GM12891 (cell line): ENCODE measurements at regions not wholly inside any gene's neighbourhood (a gene's known extent, or its start where the extent isn't known, plus 50 kb on each side); places are given as distances from the start of the nearest gene placed in this dataset.
"Not testable (repeated sequence)": the region's sequence is repeated elsewhere in the genome, so short reads cannot be mapped to it uniquely, and the experiment has no call there.

Experiments
- DNase-seq: peaks from one replicate; pipeline ENCODE4 v3.0.0; 2011; ENCODE audit warnings: low spot score; ENCODE audit not compliant: insufficient read length
- FAIRE-seq: peaks from 2 replicates; lab custom pipeline; 2011; peaks lifted over from hg19 to GRCh38; lab: Jason Lieb, UNC
- PAX5 ChIP-seq: IDR thresholded peaks from 2 replicates; pipeline ENCODE4 v1.6.1; 2011; ENCODE audit warnings: low read length, moderate library complexity, mild to moderate bottlenecking; ENCODE audit not compliant: insufficient read depth, severe bottlenecking
- POLR2A ChIP-seq: IDR thresholded peaks from 2 replicates; pipeline ENCODE4 v1.6.1; 2011; ENCODE audit warnings: low read depth, low read length, control low read depth
- POLR2AphosphoS5 ChIP-seq: IDR thresholded peaks from 2 replicates; pipeline ENCODE4 v1.6.1; 2011; ENCODE audit warnings: low read depth, low read length, control low read depth
- POU2F2 ChIP-seq: IDR thresholded peaks from 2 replicates; pipeline ENCODE4 v1.6.1; 2011; ENCODE audit warnings: low read depth, mild to moderate bottlenecking, control low read depth, low read length, moderate library complexity
- SPI1 ChIP-seq: IDR thresholded peaks from 2 replicates; pipeline ENCODE4 v1.6.1; 2011; ENCODE audit warnings: low read depth, low read length, control low read depth
- TAF1 ChIP-seq: IDR thresholded peaks from 2 replicates; pipeline ENCODE4 v1.6.1; 2011; ENCODE audit warnings: low read depth, low read length, control low read depth

DNA sequence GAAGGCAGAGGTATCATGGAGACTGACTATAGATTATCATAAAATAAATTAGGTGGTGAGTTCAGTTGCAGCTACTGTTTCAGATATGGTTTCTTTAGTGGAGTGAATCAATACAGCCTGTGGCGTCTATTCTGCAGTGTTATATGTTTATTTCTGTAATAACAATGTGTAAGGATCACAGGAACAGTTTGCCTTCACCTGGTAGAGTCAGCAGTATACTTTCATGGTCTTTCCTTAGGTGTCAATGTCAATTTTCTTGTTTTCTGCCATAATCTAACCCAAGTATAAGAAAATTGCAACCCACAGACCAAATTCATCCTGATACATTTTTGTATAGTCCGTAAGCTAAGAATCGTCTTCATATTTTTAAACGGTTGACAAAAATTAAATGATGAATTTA is 140.4 kb upstream of the ATF7IP start:
- TF ChIP-seq TAF1 = no peak
- no peak for TF ChIP-seq POU2F2
- no peak for TF ChIP-seq PAX5
- TF ChIP-seq SPI1 = no peak
- TF ChIP-seq POLR2AphosphoS5 = no peak
- TF ChIP-seq POLR2A = no peak
- DNase-seq = no peak

GRCh38 chr12:14235176-14235575 is 130.3 kb upstream of the ATF7IP start:
- not testable (repeated sequence) for FAIRE-seq, DNase-seq

More for the DNA sequence above, 140.4 kb upstream of the ATF7IP start:
- FAIRE-seq = no peak

DNA sequence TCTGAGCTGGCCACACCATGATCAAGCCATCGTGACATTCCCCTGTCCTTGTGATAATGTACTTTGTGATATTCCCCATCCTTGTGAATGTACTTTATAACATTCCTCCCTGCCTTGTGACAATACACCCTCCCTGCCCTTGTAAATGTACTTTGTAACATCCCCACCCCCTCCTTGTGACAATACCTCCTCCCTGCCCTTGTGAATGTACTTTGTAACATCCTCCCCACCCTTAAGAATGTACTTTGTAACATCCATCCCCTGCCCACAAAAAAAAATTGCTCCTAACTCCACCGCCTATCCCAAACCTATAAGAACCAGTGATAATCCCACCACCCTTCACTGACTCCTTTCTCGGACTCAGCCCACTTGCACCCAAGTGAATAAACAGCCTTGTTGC is 128.8 kb upstream of the ATF7IP start:
- FAIRE-seq, DNase-seq: not testable (repeated sequence)

- FAIRE-seq (no peak), DNase-seq (no peak)
- TF ChIP-seq PAX5 = no peak
- TF ChIP-seq SPI1 = no peak
- TF ChIP-seq POLR2AphosphoS5 = no peak
- no peak for TF ChIP-seq TAF1
- TF ChIP-seq POLR2A = no peak
- no peak for TF ChIP-seq POU2F2
Observed at GRCh38 chr12:14238221-14238792, 127.2 kb upstream of the ATF7IP start.

DNA sequence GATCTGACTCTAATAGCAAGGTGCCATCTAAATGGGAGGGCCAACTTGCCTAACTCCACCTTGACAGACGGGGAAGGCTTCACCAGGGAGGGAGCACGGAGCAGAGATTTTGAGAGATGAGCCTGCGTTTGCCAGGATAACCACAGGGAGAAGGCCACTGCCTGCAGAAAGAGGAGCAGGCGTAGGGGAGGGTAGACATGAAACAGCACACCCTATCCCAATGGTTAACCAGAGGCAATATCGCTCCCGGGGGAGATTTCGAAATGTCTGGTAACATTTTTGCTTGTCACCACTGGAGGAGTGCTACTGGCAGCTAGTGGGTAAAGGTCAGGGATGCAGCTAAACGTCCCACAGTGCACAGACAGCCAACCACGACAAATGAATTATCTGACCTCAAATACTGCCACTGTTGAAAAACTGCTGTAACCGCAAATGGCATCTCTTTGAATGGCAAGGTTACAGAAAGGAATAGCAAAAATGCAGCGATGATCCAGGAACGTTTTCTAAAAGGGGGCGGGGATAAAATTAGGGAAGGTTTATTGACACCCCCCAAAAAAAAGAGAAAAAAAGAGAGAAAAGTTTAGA is 126.0 kb upstream of the ATF7IP start:
- no peak for DNase-seq
- TF ChIP-seq TAF1 (no peak), POLR2A (no peak), POU2F2 (no peak), SPI1 (no peak), POLR2AphosphoS5 (no peak), PAX5 (no peak)
- FAIRE-seq = peak; percentile 98

GRCh38 chr12:14239935-14240872 is 125.3 kb upstream of the ATF7IP start:
- FAIRE-seq (peak; percentile 59), DNase-seq (no peak)
- TF ChIP-seq SPI1 (peak; percentile 82), POLR2AphosphoS5 (0 out of 2 replicates have a peak, but pooled peaks have one; percentile 40), POU2F2 (no peak), PAX5 (no peak), POLR2A (no peak), TAF1 (no peak)

DNA sequence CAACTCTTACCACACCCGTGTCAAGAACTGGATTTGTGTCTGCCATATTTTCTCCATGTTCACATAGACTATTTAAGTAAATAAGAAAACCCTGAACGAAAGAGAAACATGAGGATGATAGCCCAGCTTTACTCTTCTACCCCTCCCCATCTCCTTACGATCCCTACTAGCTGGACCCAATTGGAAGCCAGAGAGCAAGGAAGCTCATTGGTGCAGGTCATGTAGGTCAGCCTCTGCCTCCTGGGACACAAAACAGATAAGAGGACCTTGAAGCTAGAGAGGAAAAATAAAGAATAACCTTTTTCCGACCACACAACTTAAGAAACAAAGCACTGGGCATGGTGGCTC is 124.6 kb upstream of the ATF7IP start:
- DNase-seq = no peak
- FAIRE-seq = no peak
- TF ChIP-seq PAX5 = no peak
- no peak for TF ChIP-seq POLR2A
- no peak for TF ChIP-seq SPI1
- TF ChIP-seq TAF1 = no peak
- no peak for TF ChIP-seq POLR2AphosphoS5
- no peak for TF ChIP-seq POU2F2

- FAIRE-seq = not testable (repeated sequence)
Observed at GRCh38 chr12:14242825-14243224, 122.7 kb upstream of the ATF7IP start.

GRCh38 chr12:14243941-14244340 is 121.5 kb upstream of the ATF7IP start:
- TF ChIP-seq POLR2AphosphoS5 = no peak
- TF ChIP-seq POLR2A = no peak
- TF ChIP-seq POU2F2 = no peak
- no peak for TF ChIP-seq PAX5
- no peak for TF ChIP-seq SPI1
- no peak for TF ChIP-seq TAF1
- DNase-seq (no peak), FAIRE-seq (no peak)

More at GRCh38 chr12:14242825-14243224, 122.7 kb upstream of the ATF7IP start:
- DNase-seq = not testable (repeated sequence)
